ENCODE measurements at regions not wholly inside any gene's neighbourhood (a gene's known extent, or its start where the extent isn't known, plus 50 kb on each side); places are given as distances from the start of the nearest gene placed in this dataset.

DNA sequence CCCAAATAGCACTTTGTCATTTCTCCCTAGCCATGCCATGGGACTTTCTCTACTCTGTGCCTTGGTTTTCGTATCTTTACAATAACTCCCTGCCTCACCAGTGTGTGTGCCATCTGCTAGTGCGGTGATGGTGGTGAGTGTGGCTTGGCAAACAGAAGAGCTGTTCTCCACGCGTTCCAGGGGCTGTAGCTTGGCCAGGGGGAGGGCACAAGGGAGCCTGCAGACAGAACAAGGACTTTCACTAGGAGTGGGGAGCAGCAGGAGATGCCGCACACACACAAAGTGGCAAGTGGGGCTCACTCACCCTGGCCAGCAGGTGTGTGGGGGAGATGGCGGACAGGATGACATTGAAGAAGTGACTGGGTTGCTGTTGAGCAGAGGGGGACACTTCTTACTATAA is 196.9 kb downstream of the HAUS1 start:
- H3K4me1 ChIP-seq (ENCODE audit: control insufficient read depth, insufficient read depth, low read length) = no peaks in the 10 kb centered on the region
- ChIA-PET CTCF (no interaction called here), POLR2A (no interaction called here)
- no TSS peak for BruUV-seq (replicated peaks)
- no peak overlapping the region for H3K27ac ChIP-seq (ENCODE audit: low read length)
- H3K27me3 ChIP-seq (ENCODE audit: control insufficient read depth, insufficient read depth, low read length) = no peaks in the 10 kb centered on the region
- ATAC-seq (no peak), DNase-seq (ENCODE audit: low read depth, low spot score) (no peak)
- intact Hi-C loops (cut with micrococcal nuclease; ENCODE audit: unreplicated experiment) (no loop called here), in situ Hi-C loops (cut with HindIII; ENCODE audit: low pct_unique_long_range_greater_than_20kb, low sequenced_read_pairs) (no loop called here)
- no peaks in the 10 kb centered on the region for H3K36me3 ChIP-seq (ENCODE audit: control insufficient read depth, insufficient read depth, low read length)
- no peaks in the 10 kb centered on the region for H3K9me3 ChIP-seq (ENCODE audit: control insufficient read depth, insufficient read depth, low read depth, low read length)
- TF ChIP-seq TCF7L2 (IDR thresholded peaks at IDR 0.05; ENCODE audit: low read depth, low read length) (no peak), POLR2AphosphoS5 (IDR thresholded peaks at IDR 0.05; ENCODE audit: low read depth, low read length) (no peak), SIN3A (IDR thresholded peaks at IDR 0.05; ENCODE audit: borderline replicate concordance, insufficient read depth, low read depth, low read length) (no peak)
- TF ChIP-seq, protein P1, sequence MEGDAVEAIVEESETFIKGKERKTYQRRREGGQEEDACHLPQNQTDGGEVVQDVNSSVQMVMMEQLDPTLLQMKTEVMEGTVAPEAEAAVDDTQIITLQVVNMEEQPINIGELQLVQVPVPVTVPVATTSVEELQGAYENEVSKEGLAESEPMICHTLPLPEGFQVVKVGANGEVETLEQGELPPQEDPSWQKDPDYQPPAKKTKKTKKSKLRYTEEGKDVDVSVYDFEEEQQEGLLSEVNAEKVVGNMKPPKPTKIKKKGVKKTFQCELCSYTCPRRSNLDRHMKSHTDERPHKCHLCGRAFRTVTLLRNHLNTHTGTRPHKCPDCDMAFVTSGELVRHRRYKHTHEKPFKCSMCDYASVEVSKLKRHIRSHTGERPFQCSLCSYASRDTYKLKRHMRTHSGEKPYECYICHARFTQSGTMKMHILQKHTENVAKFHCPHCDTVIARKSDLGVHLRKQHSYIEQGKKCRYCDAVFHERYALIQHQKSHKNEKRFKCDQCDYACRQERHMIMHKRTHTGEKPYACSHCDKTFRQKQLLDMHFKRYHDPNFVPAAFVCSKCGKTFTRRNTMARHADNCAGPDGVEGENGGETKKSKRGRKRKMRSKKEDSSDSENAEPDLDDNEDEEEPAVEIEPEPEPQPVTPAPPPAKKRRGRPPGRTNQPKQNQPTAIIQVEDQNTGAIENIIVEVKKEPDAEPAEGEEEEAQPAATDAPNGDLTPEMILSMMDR (IDR thresholded peaks at IDR 0.05) = no peak
- TF ChIP-seq, protein P2, sequence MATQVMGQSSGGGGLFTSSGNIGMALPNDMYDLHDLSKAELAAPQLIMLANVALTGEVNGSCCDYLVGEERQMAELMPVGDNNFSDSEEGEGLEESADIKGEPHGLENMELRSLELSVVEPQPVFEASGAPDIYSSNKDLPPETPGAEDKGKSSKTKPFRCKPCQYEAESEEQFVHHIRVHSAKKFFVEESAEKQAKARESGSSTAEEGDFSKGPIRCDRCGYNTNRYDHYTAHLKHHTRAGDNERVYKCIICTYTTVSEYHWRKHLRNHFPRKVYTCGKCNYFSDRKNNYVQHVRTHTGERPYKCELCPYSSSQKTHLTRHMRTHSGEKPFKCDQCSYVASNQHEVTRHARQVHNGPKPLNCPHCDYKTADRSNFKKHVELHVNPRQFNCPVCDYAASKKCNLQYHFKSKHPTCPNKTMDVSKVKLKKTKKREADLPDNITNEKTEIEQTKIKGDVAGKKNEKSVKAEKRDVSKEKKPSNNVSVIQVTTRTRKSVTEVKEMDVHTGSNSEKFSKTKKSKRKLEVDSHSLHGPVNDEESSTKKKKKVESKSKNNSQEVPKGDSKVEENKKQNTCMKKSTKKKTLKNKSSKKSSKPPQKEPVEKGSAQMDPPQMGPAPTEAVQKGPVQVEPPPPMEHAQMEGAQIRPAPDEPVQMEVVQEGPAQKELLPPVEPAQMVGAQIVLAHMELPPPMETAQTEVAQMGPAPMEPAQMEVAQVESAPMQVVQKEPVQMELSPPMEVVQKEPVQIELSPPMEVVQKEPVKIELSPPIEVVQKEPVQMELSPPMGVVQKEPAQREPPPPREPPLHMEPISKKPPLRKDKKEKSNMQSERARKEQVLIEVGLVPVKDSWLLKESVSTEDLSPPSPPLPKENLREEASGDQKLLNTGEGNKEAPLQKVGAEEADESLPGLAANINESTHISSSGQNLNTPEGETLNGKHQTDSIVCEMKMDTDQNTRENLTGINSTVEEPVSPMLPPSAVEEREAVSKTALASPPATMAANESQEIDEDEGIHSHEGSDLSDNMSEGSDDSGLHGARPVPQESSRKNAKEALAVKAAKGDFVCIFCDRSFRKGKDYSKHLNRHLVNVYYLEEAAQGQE (IDR thresholded peaks at IDR 0.05; ENCODE audit: insufficient read depth in 1 of 2, low read depth in 2 of 2, low read length in 1 of 2) = no peak
- H3K4me3 ChIP-seq (ENCODE audit: low read depth in 2 of 2, low read length in 2 of 2) = no peak overlapping the region

DNA sequence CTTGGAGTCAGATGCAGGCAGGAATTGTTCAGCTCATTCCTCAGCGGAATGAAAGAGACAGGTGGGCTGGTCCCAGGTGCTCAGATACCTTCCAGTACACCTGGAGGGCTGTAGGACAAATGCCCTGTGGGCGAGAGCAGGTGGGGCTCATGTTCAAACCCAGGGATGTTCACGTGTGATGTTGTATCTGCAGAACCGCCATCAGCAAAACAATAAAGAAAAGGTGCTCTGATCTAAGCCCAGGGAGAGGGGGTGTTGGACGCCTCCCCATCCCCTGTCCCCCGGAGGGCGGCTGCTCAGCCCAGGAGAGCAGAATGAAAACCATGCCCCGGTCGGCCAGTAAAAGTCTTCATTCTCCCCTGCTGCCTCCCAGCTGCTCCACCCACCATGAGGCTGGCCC is 197.4 kb downstream of the HAUS1 start:
- Histone ChIP-seq H3K27ac (ENCODE audit: low read length) (no peak overlapping the region), H3K4me3 (ENCODE audit: low read depth in 2 of 2, low read length in 2 of 2) (no peak overlapping the region), H3K27me3 (ENCODE audit: control insufficient read depth, insufficient read depth, low read length) (no peaks in the 10 kb centered on the region), H3K9me3 (ENCODE audit: control insufficient read depth, insufficient read depth, low read depth, low read length) (no peaks in the 10 kb centered on the region), H3K4me1 (ENCODE audit: control insufficient read depth, insufficient read depth, low read length) (no peaks in the 10 kb centered on the region), H3K36me3 (ENCODE audit: control insufficient read depth, insufficient read depth, low read length) (no peaks in the 10 kb centered on the region)
- no peak for DNase-seq (ENCODE audit: low read depth, low spot score)
- BruUV-seq (replicated peaks) = no TSS peak
- intact Hi-C loops (cut with micrococcal nuclease; ENCODE audit: unreplicated experiment) (no loop called here), in situ Hi-C loops (cut with HindIII; ENCODE audit: low pct_unique_long_range_greater_than_20kb, low sequenced_read_pairs) (no loop called here)
- ATAC-seq = no peak
- TF ChIP-seq, protein P2 (IDR thresholded peaks at IDR 0.05; ENCODE audit: insufficient read depth in 1 of 2, low read depth in 2 of 2, low read length in 1 of 2) = no peak
- TF ChIP-seq POLR2AphosphoS5 (IDR thresholded peaks at IDR 0.05; ENCODE audit: low read depth, low read length) = no peak
- TF ChIP-seq, protein P1 (IDR thresholded peaks at IDR 0.05) = no peak
- no peak for TF ChIP-seq TCF7L2 (IDR thresholded peaks at IDR 0.05; ENCODE audit: low read depth, low read length)
- TF ChIP-seq SIN3A (IDR thresholded peaks at IDR 0.05; ENCODE audit: borderline replicate concordance, insufficient read depth, low read depth, low read length) = no peak
- CTCF ChIA-PET = no interaction called here
- POLR2A ChIA-PET = no interaction called here

Data from Panc1 (cell line).